Loucy (cell line): ENCODE measurements at regions not wholly inside any gene's neighbourhood (a gene's known extent, or its start where the extent isn't known, plus 50 kb on each side); places are given as distances from the start of the nearest gene placed in this dataset.

ENCODE experiments used
- CTCF ChIP-seq: fragments of 200-600 bp; sonication (generic); conservative IDR thresholded peaks from 2 replicates; pipeline ENCODE4 v1.5.1; 2014; ENCODE audit warnings: mild to moderate bottlenecking, antibody characterized with exemption, low read length
- EZH2phosphoT487 ChIP-seq: fragments of 200-600 bp; IDR thresholded peaks from 2 replicates; pipeline ENCODE4 v1.6.1; 2018; ENCODE audit warnings: antibody characterized with exemption, mild to moderate bottlenecking, moderate library complexity, borderline replicate concordance

GRCh38 chr14:98761993-98762392 lies 510.0 kb downstream of the BCL11B start:
- TF ChIP-seq CTCF = no peak
- TF ChIP-seq EZH2phosphoT487 = no peak
